ENCODE measurements at regions not wholly inside any gene's neighbourhood (a gene's known extent, or its start where the extent isn't known, plus 50 kb on each side); places are given as distances from the start of the nearest gene placed in this dataset.
"Not testable (repeated sequence)": the region's sequence is repeated elsewhere in the genome, so short reads cannot be mapped to it uniquely, and the experiment has no call there.

GRCh38 chr9:31554941-31555340 is 829.5 kb upstream of the ACO1 start:
- Histone ChIP-seq H3K36me3 (no peaks in the 10 kb centered on the region), H3K27ac (no peak overlapping the region), H3K4me1 (no peaks in the 10 kb centered on the region), H3K27me3 (no peaks in the 10 kb centered on the region), H3K9me3 (no peaks in the 10 kb centered on the region), H3K4me3 (no peak overlapping the region)
- intact Hi-C loops (cut with DNase I), result no loop called here
- TF ChIP-seq CTCF (IDR thresholded peaks at IDR 0.05), result no peak
- DNase-seq (ENCODE audit: low spot score in 2 of 2), result no peak

- Histone ChIP-seq H3K9me3 (no peaks in the 10 kb centered on the region), H3K4me1 (no peaks in the 10 kb centered on the region), H3K4me3 (no peak overlapping the region), H3K27me3 (no peaks in the 10 kb centered on the region), H3K36me3 (no peaks in the 10 kb centered on the region), H3K27ac (no peak overlapping the region)
- no peak for TF ChIP-seq CTCF (IDR thresholded peaks at IDR 0.05)
- no peak for DNase-seq (ENCODE audit: low spot score in 2 of 2)
- intact Hi-C loops (cut with DNase I), result no loop called here
Observed at GRCh38 chr9:31556667-31557463, 827.6 kb upstream of the ACO1 start.

GRCh38 chr9:31572190-31572589 is 812.3 kb upstream of the ACO1 start:
- H3K4me1 ChIP-seq; DNase-seq (ENCODE audit: low spot score in 2 of 2); H3K27ac ChIP-seq; H3K9me3 ChIP-seq; H3K4me3 ChIP-seq; H3K27me3 ChIP-seq; H3K36me3 ChIP-seq; intact Hi-C loops (cut with DNase I): not testable (repeated sequence)

- no peak overlapping the region for H3K4me3 ChIP-seq
Observed at GRCh38 chr9:31573561-31573960, 810.9 kb upstream of the ACO1 start.

GRCh38 chr9:31574006-31574765 is 810.3 kb upstream of the ACO1 start:
- no peaks in the 10 kb centered on the region for H3K27me3 ChIP-seq
- no peak for DNase-seq (ENCODE audit: low spot score in 2 of 2)
- H3K4me1 ChIP-seq, result no peaks in the 10 kb centered on the region
- H3K4me3 ChIP-seq, result no peak overlapping the region
- no peak for TF ChIP-seq CTCF (IDR thresholded peaks at IDR 0.05)
- H3K9me3 ChIP-seq, result no peaks in the 10 kb centered on the region
- H3K36me3 ChIP-seq, result no peaks in the 10 kb centered on the region
- intact Hi-C loops (cut with DNase I), result no loop called here
- no peak overlapping the region for H3K27ac ChIP-seq

More at GRCh38 chr9:31573561-31573960, 810.9 kb upstream of the ACO1 start:
- no peaks in the 10 kb centered on the region for H3K4me1 ChIP-seq
- no peak overlapping the region for H3K27ac ChIP-seq
- H3K27me3 ChIP-seq, result no peaks in the 10 kb centered on the region
- DNase-seq (ENCODE audit: low spot score in 2 of 2), result no peak
- H3K9me3 ChIP-seq, result no peaks in the 10 kb centered on the region
- intact Hi-C loops (cut with DNase I), result no loop called here
- H3K36me3 ChIP-seq, result no peaks in the 10 kb centered on the region
- TF ChIP-seq CTCF (IDR thresholded peaks at IDR 0.05), result no peak

- intact Hi-C loops (cut with DNase I), result no loop called here
- no peak for TF ChIP-seq CTCF (IDR thresholded peaks at IDR 0.05)
- H3K36me3 ChIP-seq, result no peaks in the 10 kb centered on the region
- H3K9me3 ChIP-seq, result no peaks in the 10 kb centered on the region
- H3K4me3 ChIP-seq, result no peak overlapping the region
- no peaks in the 10 kb centered on the region for H3K27me3 ChIP-seq
- H3K4me1 ChIP-seq, result no peaks in the 10 kb centered on the region
- H3K27ac ChIP-seq, result no peak overlapping the region
- DNase-seq (ENCODE audit: low spot score in 2 of 2), result no peak
Observed at GRCh38 chr9:31582071-31582470, 802.4 kb upstream of the ACO1 start.

Measured in ascending aorta (tissue), 2 donors.